Adrenal gland (tissue), 9 donors: ENCODE measurements at regions not wholly inside any gene's neighbourhood (a gene's known extent, or its start where the extent isn't known, plus 50 kb on each side); places are given as distances from the start of the nearest gene placed in this dataset.
A peak's percentile ranks its signal among the peaks of the same experiment; 100 is the strongest.

Experiments used
- DNase-seq, 7 donors: peaks; one replicate each; pipeline ENCODE4 v3.0.0-alpha.2; 2019 to 2020
- H3K27ac ChIP-seq, 5 donors: fragments of 200-600 bp; sonication (generic) in 4 of 5; 1 replicate in 3 of 5; 2 replicates in 2 of 5; pipeline versions ENCODE4 v1.5.1 to v1.8.0; 2016 to 2020; ENCODE audit warnings: mild to moderate bottlenecking in 1 of 5
- H3K27me3 ChIP-seq: fragments of 200-600 bp; 2 replicates; pipeline ENCODE4 v1.8.0; 2021
- H3K36me3 ChIP-seq, 2 donors: fragments of 200-600 bp; replicated peaks in 1 of 2; 1 replicate in 1 of 2; 2 replicates in 1 of 2; pipeline versions ENCODE4 v1.5.1 to v1.8.0; 2018 to 2022
- H3K4me1 ChIP-seq, 2 donors: fragments of 200-600 bp; replicated peaks in 1 of 2; 1 replicate in 1 of 2; 2 replicates in 1 of 2; pipeline versions ENCODE4 v1.5.1 to v1.8.0; 2018 to 2021
- H3K4me3 ChIP-seq, 4 donors: fragments of 200-600 bp; sonication (generic) in 3 of 4; one replicate each; pipeline ENCODE4 v1.5.1; 2016 to 2018
- H3K9me3 ChIP-seq, 3 donors: fragments of 200-600 bp; sonication (generic) in 1 of 3; replicated peaks in 1 of 3; 1 replicate in 2 of 3; 2 replicates in 1 of 3; pipeline versions ENCODE4 v1.5.1 to v1.8.0; 2016 to 2021
- CTCF ChIP-seq, 6 experiments: fragments of 450-650 bp in 4 of 6; fragments of 200-600 bp in 2 of 6; sonication (generic) in 1 of 6; IDR thresholded peaks; 1 replicate in 5 of 6; 2 replicates in 1 of 6; pipeline versions ENCODE4 v1.5.1 to v1.8.0; 2016 to 2021; ENCODE audit warnings: antibody characterized with exemption in 6 of 6, mild to moderate bottlenecking in 2 of 6, moderate library complexity in 1 of 6
- POLR2A ChIP-seq, 2 donors: fragments of 450-650 bp; IDR thresholded peaks; one replicate each; pipeline ENCODE4 v1.6.1; 2017; ENCODE audit warnings: antibody characterized with exemption in 2 of 2, mild to moderate bottlenecking in 2 of 2, moderate library complexity in 1 of 2
- WGBS, 4 donors: extraction: QIAGEN DNeasy Blood & Tissue Kit in 2 of 4; methylation state at CpG; one replicate each; pipeline versions ENCODE4 v1.1.5 to v1.1.7; 2013 to 2017; 5-methylcytosine and 5-hydroxymethylcytosine counted together
- intact Hi-C, 2 donors: fragments of 100-400 bp; cut with DNase I; formaldehyde crosslinking; loops; one replicate each; pipeline versions ENCODE4 v1.14.1 to v1.15.0; 2022 to 2023
- donor health status: healthy with polysubstance abuse.
- donor health status: Bipolar disorder and iron deficiency.
- donor health status: DM: yes; HTN: yes; CAD: no.
- donor health status: DM: no; HTN: no; CAD: no.
- donor health status: DM: no; HTN: no; CAD: no.

GRCh38 chr2:59389240-59389639, 1148.1 kb upstream of the FANCL start:
- TF ChIP-seq CTCF (IDR thresholded peaks at IDR 0.05) (no peak), POLR2A (IDR thresholded peaks at IDR 0.05) (no peak)
- H3K27me3 ChIP-seq, result no peaks in the 10 kb centered on the region
- H3K9me3 ChIP-seq, result no peaks in the 10 kb centered on the region
- H3K4me1 ChIP-seq, result no peaks in the 10 kb centered on the region
- H3K36me3 ChIP-seq, result no peaks in the 10 kb centered on the region
- DNase-seq, result peak; percentile 37 to 65 (median 60)
- WGBS, 4 donors, result 20 to 24% (median 23%) methylated on average over 1 of the region's 1 CpG
- H3K27ac ChIP-seq, result no peak overlapping the region
- intact Hi-C loops, result no loop called here
- no peak overlapping the region for H3K4me3 ChIP-seq

GRCh38 chr2:59385971-59386370, 1144.8 kb upstream of the FANCL start:
- no peak for DNase-seq
- WGBS, 4 donors, result 87 to 90% (median 90%) methylated on average over 10 of the region's 10 CpGs
- H3K36me3 ChIP-seq, result no peaks in the 10 kb centered on the region
- no peak overlapping the region for H3K27ac ChIP-seq
- no peak overlapping the region for H3K4me3 ChIP-seq
- TF ChIP-seq POLR2A (IDR thresholded peaks at IDR 0.05), result no peak
- no peak for TF ChIP-seq CTCF (IDR thresholded peaks at IDR 0.05)
- intact Hi-C loops, result no loop called here
- no peaks in the 10 kb centered on the region for H3K27me3 ChIP-seq
- H3K9me3 ChIP-seq, result no peaks in the 10 kb centered on the region
- no peaks in the 10 kb centered on the region for H3K4me1 ChIP-seq

- no peak overlapping the region for H3K27ac ChIP-seq
- TF ChIP-seq POLR2A (IDR thresholded peaks at IDR 0.05), result no peak
- no peak for TF ChIP-seq CTCF (IDR thresholded peaks at IDR 0.05)
- H3K27me3 ChIP-seq, result no peaks in the 10 kb centered on the region
- DNase-seq, result no peak
- no peak overlapping the region for H3K4me3 ChIP-seq
- peaks cover 0 to 6% (median 0%) of the 10 kb centered on the region in 3 donors for H3K9me3 ChIP-seq
- WGBS, 4 donors, result 50 to 74% (median 60%) methylated on average over 1 of the region's 1 CpG
- no peaks in the 10 kb centered on the region for H3K36me3 ChIP-seq
- intact Hi-C loops, result no loop called here
- no peaks in the 10 kb centered on the region for H3K4me1 ChIP-seq
Measured at GRCh38 chr2:59383473-59383872, 1142.3 kb upstream of the FANCL start.

- no peak for DNase-seq
Measured at GRCh38 chr2:59378127-59378526, 1137.0 kb upstream of the FANCL start.

More at GRCh38 chr2:59378127-59378526, 1137.0 kb upstream of the FANCL start:
- TF ChIP-seq CTCF (IDR thresholded peaks at IDR 0.05) (no peak), POLR2A (IDR thresholded peaks at IDR 0.05) (no peak)
- H3K36me3 ChIP-seq, result no peaks in the 10 kb centered on the region
- no peaks in the 10 kb centered on the region for H3K4me1 ChIP-seq
- intact Hi-C loops, result no loop called here
- H3K9me3 ChIP-seq, result peaks cover 0 to 6% (median 0%) of the 10 kb centered on the region in 3 donors
- WGBS, 4 donors, result 80 to 100% (median 94%) methylated on average over 1 of the region's 1 CpG
- no peak overlapping the region for H3K27ac ChIP-seq
- H3K27me3 ChIP-seq, result no peaks in the 10 kb centered on the region
- no peak overlapping the region for H3K4me3 ChIP-seq
